Trophoblast cell (in vitro differentiated cells and primary cell): ENCODE measurements at regions not wholly inside any gene's neighbourhood (a gene's known extent, or its start where the extent isn't known, plus 50 kb on each side); places are given as distances from the start of the nearest gene placed in this dataset.
A peak's percentile ranks its signal among the peaks of the same experiment; 100 is the strongest.

ENCODE experiments used
- DNase-seq, 2 donors: peaks; one replicate each; pipeline ENCODE4 v3.0.0-alpha.2; 2016
- H2AFZ ChIP-seq: 2 replicates; pipeline ENCODE4 v1.6.1; 2013; ENCODE audit warnings: low read length, moderate library complexity, mild to moderate bottlenecking; ENCODE audit not compliant: insufficient read depth, poor library complexity
- H2AK5ac ChIP-seq: 2 replicates; pipeline ENCODE4 v1.6.1; 2013; ENCODE audit warnings: mild to moderate bottlenecking, low read length
- H2BK120ac ChIP-seq: 2 replicates; pipeline ENCODE4 v1.6.1; 2013; ENCODE audit warnings: low read length, mild to moderate bottlenecking, moderate library complexity; ENCODE audit not compliant: insufficient read depth, poor library complexity
- H2BK12ac ChIP-seq: 2 replicates; pipeline ENCODE4 v1.6.1; 2013; ENCODE audit warnings: mild to moderate bottlenecking, low read length, moderate library complexity
- H2BK5ac ChIP-seq: 2 replicates; pipeline ENCODE4 v1.6.1; 2013; ENCODE audit warnings: low read length, low read depth, moderate library complexity, mild to moderate bottlenecking; ENCODE audit not compliant: poor library complexity
- H3K14ac ChIP-seq: 2 replicates; pipeline ENCODE4 v1.6.1; 2013; ENCODE audit warnings: mild to moderate bottlenecking, low read length
- H3K18ac ChIP-seq: 2 replicates; pipeline ENCODE4 v1.6.1; 2013; ENCODE audit warnings: mild to moderate bottlenecking, low read length
- H3K23ac ChIP-seq: 2 replicates; pipeline ENCODE4 v1.6.1; 2013; ENCODE audit warnings: low read length
- H3K27ac ChIP-seq: 2 replicates; pipeline ENCODE4 v1.5.1; 2013; ENCODE audit warnings: low read depth, mild to moderate bottlenecking, inconsistent platforms, low read length, moderate library complexity
- H3K27me3 ChIP-seq: 2 replicates; pipeline ENCODE4 v1.6.1; 2013; ENCODE audit warnings: inconsistent platforms, mild to moderate bottlenecking, low read length, moderate library complexity; ENCODE audit not compliant: insufficient read depth
- H3K36me3 ChIP-seq, 2 experiments: 1 replicate in 1 of 2; 2 replicates in 1 of 2; pipeline ENCODE4 v1.6.1; 2013; ENCODE audit warnings: low read length in 2 of 2, mild to moderate bottlenecking in 2 of 2, moderate library complexity in 1 of 2; ENCODE audit not compliant: insufficient read depth in 2 of 2, control insufficient read depth in 1 of 2
- H3K4ac ChIP-seq: 2 replicates; pipeline ENCODE4 v1.6.1; 2013; ENCODE audit warnings: low read depth, mild to moderate bottlenecking, low read length, moderate library complexity
- H3K4me1 ChIP-seq, 2 experiments: 1 replicate in 1 of 2; 2 replicates in 1 of 2; pipeline ENCODE4 v1.6.1; 2013; ENCODE audit warnings: low read length in 2 of 2, mild to moderate bottlenecking in 2 of 2, moderate library complexity in 1 of 2; ENCODE audit not compliant: insufficient read depth in 2 of 2, control insufficient read depth in 1 of 2
- H3K4me2 ChIP-seq: 2 replicates; pipeline ENCODE4 v1.6.1; 2013; ENCODE audit warnings: inconsistent platforms, mild to moderate bottlenecking, low read length, moderate library complexity
- H3K4me3 ChIP-seq: 2 replicates; pipeline ENCODE4 v1.5.1; 2013; ENCODE audit warnings: mild to moderate bottlenecking, low read depth, low read length, inconsistent platforms
- H3K79me1 ChIP-seq: one replicate; pipeline ENCODE4 v1.6.1; 2013; ENCODE audit warnings: low read length
- H3K79me2 ChIP-seq: 2 replicates; pipeline ENCODE4 v1.6.1; 2013; ENCODE audit warnings: low read length, mild to moderate bottlenecking; ENCODE audit not compliant: control insufficient read depth, insufficient read depth, poor library complexity
- H3K9ac ChIP-seq: 2 replicates; pipeline ENCODE4 v1.6.1; 2013; ENCODE audit warnings: mild to moderate bottlenecking, low read length
- H3K9me3 ChIP-seq: 2 replicates; pipeline ENCODE4 v1.6.1; 2013; ENCODE audit warnings: low read depth, mild to moderate bottlenecking, control low read depth, inconsistent platforms, low read length; ENCODE audit not compliant: insufficient read depth
- H4K12ac ChIP-seq: 2 replicates; pipeline ENCODE4 v1.6.1; 2013; ENCODE audit warnings: low read depth, mild to moderate bottlenecking, low read length, moderate library complexity
- H4K8ac ChIP-seq: 2 replicates; pipeline ENCODE4 v1.6.1; 2013; ENCODE audit warnings: low read depth, mild to moderate bottlenecking, low read length, moderate library complexity
- H4K91ac ChIP-seq: one replicate; pipeline ENCODE4 v1.6.1; 2013; ENCODE audit warnings: low read depth, mild to moderate bottlenecking, low read length, moderate library complexity
- WGBS: extraction: QIAGEN DNeasy Blood & Tissue Kit; methylation state at CpG from one replicate; pipeline ENCODE4 v1.1.7; 2013; ENCODE audit warnings: missing lambda C conversion rate; ENCODE audit not compliant: insufficient read length, insufficient coverage; ENCODE audit errors: extremely low coverage; 5-methylcytosine and 5-hydroxymethylcytosine counted together

DNA sequence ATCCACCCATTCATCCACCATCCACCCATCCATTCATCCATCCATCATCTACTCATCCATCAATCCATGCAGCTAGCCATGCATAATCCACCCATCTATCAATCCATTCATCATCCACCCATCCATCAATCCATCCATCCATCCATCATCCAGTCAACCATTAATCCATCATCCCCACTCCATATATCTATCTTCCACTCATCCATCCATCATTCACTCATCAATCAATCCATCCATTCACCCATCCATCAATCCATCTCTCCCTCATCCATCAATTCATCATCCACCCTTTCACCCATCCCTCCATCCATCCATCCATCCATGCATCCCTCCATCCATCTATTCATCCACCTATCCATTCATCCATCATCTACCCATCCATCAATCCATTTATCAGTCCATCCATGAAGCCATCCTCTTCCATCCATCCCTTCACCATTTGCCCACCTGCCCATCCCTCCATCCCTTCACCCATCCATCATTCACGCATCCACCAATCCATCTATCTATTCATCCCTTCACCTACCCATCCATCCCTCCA is 689.4 kb downstream of the BRD1 start:
- H3K36me3 ChIP-seq, result no peaks in the 10 kb centered on the region
- no peak overlapping the region for H3K9ac ChIP-seq
- no peak overlapping the region for H3K14ac ChIP-seq
- H4K12ac ChIP-seq, result no peak overlapping the region
- H3K4me3 ChIP-seq, result no peak overlapping the region
- no peak overlapping the region for H2AFZ ChIP-seq
- no peak overlapping the region for H2BK5ac ChIP-seq
- H3K23ac ChIP-seq, result peak overlapping the region; percentile 33
- H2BK120ac ChIP-seq, result no peak overlapping the region
- no peak overlapping the region for H3K18ac ChIP-seq
- H2BK12ac ChIP-seq, result no peak overlapping the region
- no peaks in the 10 kb centered on the region for H3K9me3 ChIP-seq
- no peak for DNase-seq
- 100% methylated on average over 1 of the region's 1 CpG for WGBS
- H3K4me2 ChIP-seq, result no peak overlapping the region
- no peaks in the 10 kb centered on the region for H3K79me2 ChIP-seq
- H2AK5ac ChIP-seq, result no peak overlapping the region
- H3K27me3 ChIP-seq, result no peaks in the 10 kb centered on the region
- H3K4me1 ChIP-seq, result no peaks in the 10 kb centered on the region
- no peak overlapping the region for H4K91ac ChIP-seq
- no peak overlapping the region for H3K4ac ChIP-seq
- no peak overlapping the region for H4K8ac ChIP-seq
- no peaks in the 10 kb centered on the region for H3K79me1 ChIP-seq
- H3K27ac ChIP-seq, result no peak overlapping the region

DNA sequence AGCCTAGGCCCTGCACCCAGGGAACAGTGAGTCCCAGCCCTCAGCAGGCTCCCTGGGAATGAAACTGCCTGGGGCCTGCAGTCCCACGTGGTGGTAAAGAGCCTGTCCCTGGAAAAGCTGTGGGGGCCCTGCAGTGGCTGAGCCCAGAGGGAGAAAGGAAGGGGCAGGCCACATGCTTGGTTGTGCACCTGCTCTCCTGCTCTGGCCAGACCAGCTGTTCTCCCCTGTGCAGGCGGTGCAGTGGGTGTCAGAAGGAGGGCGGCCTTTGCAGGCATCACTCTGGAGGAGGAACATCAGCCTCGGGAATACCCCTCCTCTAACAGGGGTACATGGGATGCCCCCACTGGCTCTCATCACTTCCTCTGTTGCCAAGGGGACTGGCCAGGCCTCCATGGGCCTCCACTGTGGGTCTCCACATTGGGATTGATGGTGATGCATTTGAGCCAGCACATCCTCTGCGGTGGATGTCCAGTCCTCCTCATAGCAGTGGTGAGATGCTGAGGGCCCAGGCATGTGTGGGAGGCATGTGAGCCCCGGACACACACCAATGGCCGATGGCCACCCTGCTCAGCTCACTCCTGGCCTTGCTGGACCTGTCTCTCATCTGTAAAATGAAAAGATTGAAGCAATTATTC is 690.4 kb downstream of the BRD1 start:
- WGBS, result no CpG with 5 or more reads among the region's 7 CpGs
- Histone ChIP-seq H3K23ac (no peak overlapping the region), H3K9ac (no peak overlapping the region), H3K9me3 (no peaks in the 10 kb centered on the region), H3K4me2 (no peak overlapping the region), H2BK5ac (no peak overlapping the region), H4K8ac (no peak overlapping the region), H2AK5ac (no peak overlapping the region), H4K12ac (no peak overlapping the region), H3K79me1 (no peaks in the 10 kb centered on the region), H3K4ac (no peak overlapping the region), H3K4me3 (no peak overlapping the region), H3K4me1 (no peaks in the 10 kb centered on the region), H3K27me3 (no peaks in the 10 kb centered on the region), H2BK120ac (no peak overlapping the region), H3K14ac (no peak overlapping the region), H4K91ac (no peak overlapping the region), H2AFZ (no peak overlapping the region), H3K18ac (no peak overlapping the region), H2BK12ac (no peak overlapping the region), H3K27ac (no peak overlapping the region), H3K36me3 (no peaks in the 10 kb centered on the region), H3K79me2 (no peaks in the 10 kb centered on the region)
- no peak for DNase-seq

DNA sequence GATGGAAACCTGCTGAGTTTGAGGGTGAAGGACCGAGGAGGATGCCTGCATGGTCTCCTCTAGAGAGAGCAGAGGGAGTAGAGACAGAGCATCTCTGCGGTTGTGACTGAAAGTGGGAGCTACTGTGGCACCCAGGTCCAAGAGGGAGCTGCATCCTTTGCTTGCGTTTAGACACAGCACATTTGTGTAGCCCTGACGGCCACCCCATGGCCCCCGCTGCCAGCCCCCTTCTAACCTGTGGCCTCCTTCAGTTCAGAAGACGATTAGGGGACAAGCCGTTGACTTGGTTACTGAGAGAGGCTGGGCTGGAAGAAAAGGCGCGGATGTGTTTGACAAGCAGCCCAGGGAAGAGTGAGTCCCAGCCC is 690.9 kb downstream of the BRD1 start:
- no CpG with 5 or more reads among the region's 9 CpGs for WGBS
- Histone ChIP-seq H3K4me2 (no peak overlapping the region), H2BK5ac (no peak overlapping the region), H3K9ac (no peak overlapping the region), H3K14ac (no peak overlapping the region), H3K4me3 (no peak overlapping the region), H2BK120ac (no peak overlapping the region), H4K91ac (no peak overlapping the region), H3K27me3 (no peaks in the 10 kb centered on the region), H3K9me3 (no peaks in the 10 kb centered on the region), H4K8ac (no peak overlapping the region), H3K79me1 (no peaks in the 10 kb centered on the region), H4K12ac (no peak overlapping the region), H3K4ac (no peak overlapping the region), H2AFZ (no peak overlapping the region), H3K79me2 (no peaks in the 10 kb centered on the region), H3K18ac (no peak overlapping the region), H3K27ac (no peak overlapping the region), H3K36me3 (no peaks in the 10 kb centered on the region), H2BK12ac (no peak overlapping the region), H2AK5ac (no peak overlapping the region), H3K23ac (no peak overlapping the region), H3K4me1 (no peaks in the 10 kb centered on the region)
- no peak for DNase-seq

DNA sequence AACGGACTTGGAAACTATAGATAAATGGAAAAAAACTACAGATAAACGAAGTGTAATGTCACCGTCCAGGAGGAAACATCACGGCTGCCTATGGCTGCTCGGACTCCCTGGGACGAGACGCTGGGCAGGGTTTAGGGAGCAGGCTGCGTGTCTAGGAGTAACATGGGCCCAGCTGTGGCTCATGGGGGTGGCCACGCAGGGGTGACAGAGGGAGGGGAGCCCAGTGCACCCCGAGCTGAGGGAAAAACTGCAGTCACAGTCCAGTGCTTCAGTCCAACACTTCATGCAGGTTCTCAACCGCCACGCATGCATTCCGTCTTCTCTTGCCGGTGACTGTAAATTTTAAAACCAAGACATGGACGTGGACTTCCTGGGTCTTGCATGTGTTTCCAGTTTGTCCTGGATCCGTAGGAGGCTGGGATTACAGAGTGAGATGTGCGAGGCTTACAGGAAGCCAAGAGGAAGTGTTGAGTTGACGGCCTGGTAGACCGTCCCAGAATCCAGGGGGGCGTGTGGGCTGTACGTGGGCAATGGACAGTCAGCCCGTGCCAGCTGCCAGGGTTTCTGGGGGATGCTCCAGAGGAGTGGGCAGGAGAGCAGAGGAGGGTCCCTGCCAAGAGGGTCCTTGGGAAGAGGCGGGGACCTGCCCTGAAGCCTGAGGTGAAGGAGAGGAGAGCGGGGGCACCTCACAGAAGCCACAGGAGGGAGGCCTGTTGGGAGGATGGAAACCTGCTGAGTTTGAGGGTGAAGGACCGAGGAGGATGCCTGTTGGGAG is 691.4 kb downstream of the BRD1 start:
- Histone ChIP-seq H3K79me1 (no peaks in the 10 kb centered on the region), H4K8ac (no peak overlapping the region), H3K18ac (no peak overlapping the region), H2AK5ac (no peak overlapping the region), H4K91ac (no peak overlapping the region), H3K36me3 (no peaks in the 10 kb centered on the region), H2AFZ (no peak overlapping the region), H3K4me2 (no peak overlapping the region), H3K4ac (no peak overlapping the region), H3K14ac (no peak overlapping the region), H2BK12ac (no peak overlapping the region), H3K9ac (no peak overlapping the region), H3K27ac (no peak overlapping the region), H3K4me3 (no peak overlapping the region), H3K79me2 (no peaks in the 10 kb centered on the region), H3K27me3 (no peaks in the 10 kb centered on the region), H2BK120ac (no peak overlapping the region), H3K23ac (no peak overlapping the region), H3K4me1 (no peaks in the 10 kb centered on the region), H2BK5ac (no peak overlapping the region), H3K9me3 (no peaks in the 10 kb centered on the region), H4K12ac (no peak overlapping the region)
- no peak for DNase-seq
- no CpG with 5 or more reads among the region's 25 CpGs for WGBS
